MM.1S (cell line): ENCODE measurements at regions not wholly inside any gene's neighbourhood (a gene's known extent, or its start where the extent isn't known, plus 50 kb on each side); places are given as distances from the start of the nearest gene placed in this dataset.

ENCODE experiments used
- DNase-seq: peaks from one replicate; pipeline ENCODE4 v3.0.0-alpha.2; 2015
- H2AFZ ChIP-seq: fragments of 300-600 bp; sonication (generic); 2 replicates; pipeline ENCODE4 v1.6.0; 2016; ENCODE audit warnings: antibody characterized with exemption, low read length
- H3F3A ChIP-seq: fragments of 300-600 bp; sonication (generic); 2 replicates; pipeline ENCODE4 v1.6.1; 2016; ENCODE audit warnings: mild to moderate bottlenecking, antibody characterized with exemption, low read length, moderate library complexity, mixed read lengths; ENCODE audit not compliant: insufficient read depth
- H3K27ac ChIP-seq: fragments of 300-600 bp; sonication (generic); 2 replicates; pipeline ENCODE4 v1.5.1; 2016; ENCODE audit warnings: mild to moderate bottlenecking, low read length
- H3K27me3 ChIP-seq: fragments of 300-600 bp; sonication (generic); replicated peaks from 2 replicates; pipeline ENCODE4 v1.6.0; 2016; ENCODE audit warnings: low read length; ENCODE audit not compliant: insufficient read depth
- H3K36me3 ChIP-seq: fragments of 300-600 bp; sonication (generic); replicated peaks from 2 replicates; pipeline ENCODE4 v1.6.1; 2016; ENCODE audit warnings: mild to moderate bottlenecking, low read length, mixed read lengths; ENCODE audit not compliant: insufficient read depth
- H3K4me1 ChIP-seq: fragments of 300-600 bp; sonication (generic); 2 replicates; pipeline ENCODE4 v1.6.1; 2016; ENCODE audit warnings: low read length, mixed read lengths
- H3K4me2 ChIP-seq: fragments of 300-600 bp; sonication (generic); 2 replicates; pipeline ENCODE4 v1.6.0; 2016; ENCODE audit warnings: low read depth, low read length
- H3K4me3 ChIP-seq: fragments of 300-600 bp; sonication (generic); 2 replicates; pipeline ENCODE4 v1.5.1; 2016; ENCODE audit warnings: low read length, mixed read lengths
- H3K79me2 ChIP-seq: fragments of 300-600 bp; sonication (generic); 2 replicates; pipeline ENCODE4 v1.6.1; 2016; ENCODE audit warnings: mixed run types, low read length, mixed read lengths
- H3K9ac ChIP-seq: fragments of 300-600 bp; sonication (generic); 2 replicates; pipeline ENCODE4 v1.6.1; 2016; ENCODE audit warnings: low read length, mixed read lengths
- H3K9me2 ChIP-seq: fragments of 300-600 bp; sonication (generic); replicated peaks from 2 replicates; pipeline ENCODE4 v1.6.1; 2016; ENCODE audit warnings: mild to moderate bottlenecking, low read length, mixed read lengths; ENCODE audit not compliant: insufficient read depth
- H3K9me3 ChIP-seq: fragments of 300-600 bp; sonication (generic); replicated peaks from 2 replicates; pipeline ENCODE4 v1.6.1; 2016; ENCODE audit warnings: mild to moderate bottlenecking, low read length, mixed read lengths; ENCODE audit not compliant: insufficient read depth
- H4K20me1 ChIP-seq: fragments of 300-600 bp; sonication (generic); 2 replicates; pipeline ENCODE4 v1.6.1; 2016; ENCODE audit warnings: mild to moderate bottlenecking, low read length, moderate library complexity, mixed read lengths; ENCODE audit not compliant: insufficient read depth
- CTCF ChIP-seq: fragments of 300-600 bp; sonication (generic); IDR thresholded peaks from 2 replicates; pipeline ENCODE4 v1.5.1; 2016; ENCODE audit warnings: antibody characterized with exemption, low read length, mixed read lengths
- EZH2 ChIP-seq: fragments of 300-600 bp; sonication (generic); optimal IDR thresholded peaks from 2 replicates; pipeline ENCODE3; 2017; ENCODE audit warnings: low read depth, mild to moderate bottlenecking, antibody characterized with exemption, low read length, mixed read lengths
- EZH2phosphoT487 ChIP-seq: fragments of 300-600 bp; sonication (generic); IDR thresholded peaks from 2 replicates; pipeline ENCODE4 v1.6.1; 2018; ENCODE audit warnings: antibody characterized with exemption, low read length

- no peaks in the 10 kb centered on the region for H3K79me2 ChIP-seq
- peak; percentile 21 for DNase-seq
Measured at GRCh38 chr5:92580814-92581213, 1000.2 kb downstream of the NR2F1-AS1 start.

GRCh38 chr5:92574023-92574422, 1007.0 kb downstream of the NR2F1-AS1 start:
- H3K27ac ChIP-seq = no peak overlapping the region
- no peak for DNase-seq
- no peaks in the 10 kb centered on the region for H3K27me3 ChIP-seq

More at GRCh38 chr5:92580814-92581213, 1000.2 kb downstream of the NR2F1-AS1 start:
- Histone ChIP-seq H4K20me1 (no peaks in the 10 kb centered on the region), H3K9ac (no peak overlapping the region), H3K9me3 (no peaks in the 10 kb centered on the region), H3K4me2 (no peak overlapping the region), H3K4me3 (no peak overlapping the region), H3K36me3 (no peaks in the 10 kb centered on the region), H2AFZ (no peak overlapping the region), H3K4me1 (peaks cover 7% of the 10 kb centered on the region; the same call in 1 of the 2 replicates), H3K27me3 (no peaks in the 10 kb centered on the region), H3K9me2 (no peaks in the 10 kb centered on the region), H3F3A (no peaks in the 10 kb centered on the region), H3K27ac (no peak overlapping the region; the same call in 1 of the 2 replicates)
- TF ChIP-seq CTCF (no peak), EZH2phosphoT487 (no peak), EZH2 (no peak)

GRCh38 chr5:92568522-92568921, 1012.5 kb downstream of the NR2F1-AS1 start:
- Histone ChIP-seq H3K4me2 (no peak overlapping the region), H3K27ac (no peak overlapping the region), H3K4me3 (no peak overlapping the region), H3K36me3 (no peaks in the 10 kb centered on the region), H3F3A (no peaks in the 10 kb centered on the region), H2AFZ (no peak overlapping the region), H4K20me1 (no peaks in the 10 kb centered on the region), H3K9ac (no peak overlapping the region), H3K4me1 (peaks cover 16% of the 10 kb centered on the region), H3K9me3 (no peaks in the 10 kb centered on the region), H3K79me2 (no peaks in the 10 kb centered on the region), H3K9me2 (no peaks in the 10 kb centered on the region), H3K27me3 (no peaks in the 10 kb centered on the region)
- TF ChIP-seq EZH2phosphoT487 (no peak), EZH2 (no peak), CTCF (no peak)
- no peak for DNase-seq

More at GRCh38 chr5:92574023-92574422, 1007.0 kb downstream of the NR2F1-AS1 start:
- no peak for TF ChIP-seq EZH2phosphoT487
- no peak for TF ChIP-seq CTCF
- no peak for TF ChIP-seq EZH2
- Histone ChIP-seq H3F3A (no peaks in the 10 kb centered on the region), H3K4me1 (no peaks in the 10 kb centered on the region), H3K79me2 (no peaks in the 10 kb centered on the region), H3K36me3 (no peaks in the 10 kb centered on the region), H4K20me1 (no peaks in the 10 kb centered on the region), H3K9ac (no peak overlapping the region), H3K9me2 (no peaks in the 10 kb centered on the region), H3K4me3 (no peak overlapping the region), H3K4me2 (no peak overlapping the region), H2AFZ (no peak overlapping the region), H3K9me3 (no peaks in the 10 kb centered on the region)
